Endothelial cell (in vitro differentiated cells): ENCODE measurements at regions not wholly inside any gene's neighbourhood (a gene's known extent, or its start where the extent isn't known, plus 50 kb on each side); places are given as distances from the start of the nearest gene placed in this dataset.

Experiments
- DNase-seq: peaks from one replicate; pipeline ENCODE4 v3.0.0; 2021; ENCODE audit warnings: low spot score
- H3K27ac Mint-ChIP-seq: one replicate; pipeline ENCODE4 v1.8.0; 2021; ENCODE audit warnings: mixed read lengths, inconsistent platforms; ENCODE audit not compliant: unreplicated experiment
- H3K27me3 Mint-ChIP-seq: one replicate; pipeline ENCODE4 v1.8.0; 2021; ENCODE audit warnings: mild to moderate bottlenecking, moderate library complexity, mixed read lengths, inconsistent platforms; ENCODE audit not compliant: unreplicated experiment
- H3K36me3 Mint-ChIP-seq: one replicate; pipeline ENCODE4 v1.8.0; 2021; ENCODE audit warnings: mild to moderate bottlenecking, low read depth, mixed read lengths, inconsistent platforms; ENCODE audit not compliant: unreplicated experiment
- H3K4me1 Mint-ChIP-seq: one replicate; pipeline ENCODE4 v1.8.0; 2021; ENCODE audit warnings: mild to moderate bottlenecking, mixed read lengths, inconsistent platforms; ENCODE audit not compliant: unreplicated experiment
- H3K4me3 Mint-ChIP-seq: one replicate; pipeline ENCODE4 v1.8.0; 2021; ENCODE audit warnings: mild to moderate bottlenecking, mixed read lengths, inconsistent platforms; ENCODE audit not compliant: unreplicated experiment
- H3K9me3 Mint-ChIP-seq: one replicate; pipeline ENCODE4 v1.8.0; 2021; ENCODE audit warnings: mixed read lengths, inconsistent platforms; ENCODE audit not compliant: unreplicated experiment
- TF ChIP-seq, protein P1 (sequence below): fragments of 200-600 bp; sonication (generic); IDR thresholded peaks from one replicate; pipeline ENCODE4 v1.5.0; 2021; ENCODE audit warnings: antibody characterized with exemption; ENCODE audit not compliant: unreplicated experiment

- H3K4me1 Mint-ChIP-seq = peaks cover 6% of the 10 kb centered on the region
- TF ChIP-seq, protein P1, sequence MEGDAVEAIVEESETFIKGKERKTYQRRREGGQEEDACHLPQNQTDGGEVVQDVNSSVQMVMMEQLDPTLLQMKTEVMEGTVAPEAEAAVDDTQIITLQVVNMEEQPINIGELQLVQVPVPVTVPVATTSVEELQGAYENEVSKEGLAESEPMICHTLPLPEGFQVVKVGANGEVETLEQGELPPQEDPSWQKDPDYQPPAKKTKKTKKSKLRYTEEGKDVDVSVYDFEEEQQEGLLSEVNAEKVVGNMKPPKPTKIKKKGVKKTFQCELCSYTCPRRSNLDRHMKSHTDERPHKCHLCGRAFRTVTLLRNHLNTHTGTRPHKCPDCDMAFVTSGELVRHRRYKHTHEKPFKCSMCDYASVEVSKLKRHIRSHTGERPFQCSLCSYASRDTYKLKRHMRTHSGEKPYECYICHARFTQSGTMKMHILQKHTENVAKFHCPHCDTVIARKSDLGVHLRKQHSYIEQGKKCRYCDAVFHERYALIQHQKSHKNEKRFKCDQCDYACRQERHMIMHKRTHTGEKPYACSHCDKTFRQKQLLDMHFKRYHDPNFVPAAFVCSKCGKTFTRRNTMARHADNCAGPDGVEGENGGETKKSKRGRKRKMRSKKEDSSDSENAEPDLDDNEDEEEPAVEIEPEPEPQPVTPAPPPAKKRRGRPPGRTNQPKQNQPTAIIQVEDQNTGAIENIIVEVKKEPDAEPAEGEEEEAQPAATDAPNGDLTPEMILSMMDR = no peak
- no peak overlapping the region for H3K4me3 Mint-ChIP-seq
- no peaks in the 10 kb centered on the region for H3K9me3 Mint-ChIP-seq
- H3K36me3 Mint-ChIP-seq = no peaks in the 10 kb centered on the region
- DNase-seq = no peak
- no peak overlapping the region for H3K27ac Mint-ChIP-seq
- no peaks in the 10 kb centered on the region for H3K27me3 Mint-ChIP-seq
Observed at GRCh38 chr4:157781361-157781760, 391.5 kb downstream of the GASK1B start.

DNA sequence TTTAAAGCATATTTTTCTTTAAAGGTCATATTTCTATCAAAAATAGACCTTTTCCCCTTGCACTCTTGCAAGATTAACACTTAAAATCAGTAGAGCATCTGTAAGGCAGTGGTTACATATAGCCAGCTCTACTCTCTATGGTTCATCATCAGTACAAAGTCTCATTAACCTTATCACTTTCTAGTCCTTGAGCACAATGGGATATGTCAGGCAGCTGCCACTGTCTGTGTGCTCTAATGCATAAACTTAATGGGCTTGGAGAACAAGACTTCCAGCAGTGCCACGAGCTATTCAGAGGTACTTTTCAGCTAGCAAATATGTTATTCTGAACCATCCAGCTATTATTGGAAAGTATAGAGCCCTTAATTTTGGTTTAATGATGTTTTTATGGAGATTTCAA, 393.7 kb downstream of the GASK1B start:
- no peak for DNase-seq
- peaks cover 6% of the 10 kb centered on the region for H3K4me1 Mint-ChIP-seq
- H3K27me3 Mint-ChIP-seq = no peaks in the 10 kb centered on the region
- TF ChIP-seq, protein P1 = no peak
- no peaks in the 10 kb centered on the region for H3K9me3 Mint-ChIP-seq
- H3K4me3 Mint-ChIP-seq = no peak overlapping the region
- no peak overlapping the region for H3K27ac Mint-ChIP-seq
- no peaks in the 10 kb centered on the region for H3K36me3 Mint-ChIP-seq

- no peak for DNase-seq
Observed at GRCh38 chr4:157776930-157777528, 395.8 kb downstream of the GASK1B start.

DNA sequence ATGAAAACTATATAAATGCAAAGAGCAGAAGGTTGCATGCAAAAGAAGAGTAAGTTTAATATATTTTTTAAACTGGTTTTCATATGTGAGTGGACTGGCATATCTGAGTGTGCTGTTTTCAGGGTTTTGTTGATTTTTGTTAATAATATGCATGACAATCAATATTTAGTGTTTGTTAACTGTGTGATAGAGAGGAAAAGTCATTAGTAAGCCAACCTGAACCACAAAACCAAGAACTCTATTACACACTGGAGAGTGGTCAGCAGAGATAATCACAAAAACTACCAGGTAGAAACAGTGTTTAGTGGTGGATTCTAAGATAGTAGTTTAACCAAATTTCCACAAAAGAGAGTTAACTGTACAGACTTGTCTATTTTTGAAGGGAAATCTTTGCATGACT, 396.9 kb downstream of the GASK1B start:
- no peaks in the 10 kb centered on the region for H3K36me3 Mint-ChIP-seq
- no peak for DNase-seq
- no peaks in the 10 kb centered on the region for H3K27me3 Mint-ChIP-seq
- H3K27ac Mint-ChIP-seq = no peak overlapping the region
- H3K4me3 Mint-ChIP-seq = no peak overlapping the region
- no peaks in the 10 kb centered on the region for H3K9me3 Mint-ChIP-seq
- TF ChIP-seq, protein P1 = no peak
- peaks cover 6% of the 10 kb centered on the region for H3K4me1 Mint-ChIP-seq

More at GRCh38 chr4:157776930-157777528, 395.8 kb downstream of the GASK1B start:
- H3K27me3 Mint-ChIP-seq = no peaks in the 10 kb centered on the region
- H3K4me1 Mint-ChIP-seq = peaks cover 6% of the 10 kb centered on the region
- no peaks in the 10 kb centered on the region for H3K9me3 Mint-ChIP-seq
- no peak overlapping the region for H3K27ac Mint-ChIP-seq
- no peaks in the 10 kb centered on the region for H3K36me3 Mint-ChIP-seq
- H3K4me3 Mint-ChIP-seq = no peak overlapping the region
- TF ChIP-seq, protein P1 = no peak

GRCh38 chr4:157772907-157773306, 399.9 kb downstream of the GASK1B start:
- no peaks in the 10 kb centered on the region for H3K9me3 Mint-ChIP-seq
- H3K4me3 Mint-ChIP-seq = no peak overlapping the region
- TF ChIP-seq, protein P1 = no peak

More at GRCh38 chr4:157772907-157773306, 399.9 kb downstream of the GASK1B start:
- no peak for DNase-seq
- Mint-ChIP-seq H3K4me1 (no peaks in the 10 kb centered on the region), H3K27ac (no peak overlapping the region), H3K36me3 (no peaks in the 10 kb centered on the region), H3K27me3 (no peaks in the 10 kb centered on the region)
